Tibial nerve (tissue), 3 donors: ENCODE measurements at regions not wholly inside any gene's neighbourhood (a gene's known extent, or its start where the extent isn't known, plus 50 kb on each side); places are given as distances from the start of the nearest gene placed in this dataset.

Experiments
- POLR2A ChIP-seq, 2 donors: fragments of 450-650 bp; IDR thresholded peaks; one replicate each; pipeline ENCODE4 v1.6.1; 2017; ENCODE audit warnings: antibody characterized with exemption in 2 of 2, mild to moderate bottlenecking in 2 of 2, moderate library complexity in 2 of 2
- TF ChIP-seq, protein P1 (sequence below), 5 experiments: fragments of 200-600 bp in 3 of 5; fragments of 450-650 bp in 2 of 5; sonication (generic) in 3 of 5; IDR thresholded peaks; one replicate each; pipeline ENCODE4 v1.5.1; 2016 to 2019; ENCODE audit warnings: antibody characterized with exemption in 5 of 5, mild to moderate bottlenecking in 3 of 5, moderate library complexity in 2 of 5

GRCh38 chr6:170130771-170131241, 160.1 kb downstream of the DLL1 start:
- TF ChIP-seq POLR2A (IDR thresholded peaks at IDR 0.05) = no peak
- TF ChIP-seq, protein P1, sequence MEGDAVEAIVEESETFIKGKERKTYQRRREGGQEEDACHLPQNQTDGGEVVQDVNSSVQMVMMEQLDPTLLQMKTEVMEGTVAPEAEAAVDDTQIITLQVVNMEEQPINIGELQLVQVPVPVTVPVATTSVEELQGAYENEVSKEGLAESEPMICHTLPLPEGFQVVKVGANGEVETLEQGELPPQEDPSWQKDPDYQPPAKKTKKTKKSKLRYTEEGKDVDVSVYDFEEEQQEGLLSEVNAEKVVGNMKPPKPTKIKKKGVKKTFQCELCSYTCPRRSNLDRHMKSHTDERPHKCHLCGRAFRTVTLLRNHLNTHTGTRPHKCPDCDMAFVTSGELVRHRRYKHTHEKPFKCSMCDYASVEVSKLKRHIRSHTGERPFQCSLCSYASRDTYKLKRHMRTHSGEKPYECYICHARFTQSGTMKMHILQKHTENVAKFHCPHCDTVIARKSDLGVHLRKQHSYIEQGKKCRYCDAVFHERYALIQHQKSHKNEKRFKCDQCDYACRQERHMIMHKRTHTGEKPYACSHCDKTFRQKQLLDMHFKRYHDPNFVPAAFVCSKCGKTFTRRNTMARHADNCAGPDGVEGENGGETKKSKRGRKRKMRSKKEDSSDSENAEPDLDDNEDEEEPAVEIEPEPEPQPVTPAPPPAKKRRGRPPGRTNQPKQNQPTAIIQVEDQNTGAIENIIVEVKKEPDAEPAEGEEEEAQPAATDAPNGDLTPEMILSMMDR (IDR thresholded peaks at IDR 0.05) = no peak
